ENCODE measurements at regions not wholly inside any gene's neighbourhood (a gene's known extent, or its start where the extent isn't known, plus 50 kb on each side); places are given as distances from the start of the nearest gene placed in this dataset.

- no peaks in the 10 kb centered on the region for H3K36me3 ChIP-seq (ENCODE audit: control insufficient read depth, insufficient read depth, low read length)
- no peaks in the 10 kb centered on the region for H3K4me1 ChIP-seq (ENCODE audit: control insufficient read depth, insufficient read depth, low read length)
- ChIA-PET POLR2A (no interaction called here), CTCF (no interaction called here)
- no peak overlapping the region for H3K27ac ChIP-seq (ENCODE audit: low read length)
- H3K9me3 ChIP-seq (ENCODE audit: control insufficient read depth, insufficient read depth, low read depth, low read length) = no peaks in the 10 kb centered on the region
- no peaks in the 10 kb centered on the region for H3K27me3 ChIP-seq (ENCODE audit: control insufficient read depth, insufficient read depth, low read length)
- intact Hi-C loops (cut with micrococcal nuclease; ENCODE audit: unreplicated experiment) (no loop called here), in situ Hi-C loops (cut with HindIII; ENCODE audit: low pct_unique_long_range_greater_than_20kb, low sequenced_read_pairs) (no loop called here)
- BruUV-seq (replicated peaks) = no TSS peak
- H3K4me3 ChIP-seq (ENCODE audit: low read depth in 2 of 2, low read length in 2 of 2) = no peak overlapping the region
- DNase-seq (ENCODE audit: low read depth, low spot score) = no peak
- ATAC-seq = no peak
- TF ChIP-seq, protein P1, sequence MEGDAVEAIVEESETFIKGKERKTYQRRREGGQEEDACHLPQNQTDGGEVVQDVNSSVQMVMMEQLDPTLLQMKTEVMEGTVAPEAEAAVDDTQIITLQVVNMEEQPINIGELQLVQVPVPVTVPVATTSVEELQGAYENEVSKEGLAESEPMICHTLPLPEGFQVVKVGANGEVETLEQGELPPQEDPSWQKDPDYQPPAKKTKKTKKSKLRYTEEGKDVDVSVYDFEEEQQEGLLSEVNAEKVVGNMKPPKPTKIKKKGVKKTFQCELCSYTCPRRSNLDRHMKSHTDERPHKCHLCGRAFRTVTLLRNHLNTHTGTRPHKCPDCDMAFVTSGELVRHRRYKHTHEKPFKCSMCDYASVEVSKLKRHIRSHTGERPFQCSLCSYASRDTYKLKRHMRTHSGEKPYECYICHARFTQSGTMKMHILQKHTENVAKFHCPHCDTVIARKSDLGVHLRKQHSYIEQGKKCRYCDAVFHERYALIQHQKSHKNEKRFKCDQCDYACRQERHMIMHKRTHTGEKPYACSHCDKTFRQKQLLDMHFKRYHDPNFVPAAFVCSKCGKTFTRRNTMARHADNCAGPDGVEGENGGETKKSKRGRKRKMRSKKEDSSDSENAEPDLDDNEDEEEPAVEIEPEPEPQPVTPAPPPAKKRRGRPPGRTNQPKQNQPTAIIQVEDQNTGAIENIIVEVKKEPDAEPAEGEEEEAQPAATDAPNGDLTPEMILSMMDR (IDR thresholded peaks at IDR 0.05) = no peak
- no peak for TF ChIP-seq REST (IDR thresholded peaks at IDR 0.05; ENCODE audit: insufficient read depth in 1 of 2, low read depth in 2 of 2, low read length in 1 of 2)
- TF ChIP-seq POLR2AphosphoS5 (IDR thresholded peaks at IDR 0.05; ENCODE audit: low read depth, low read length) = no peak
- TF ChIP-seq TCF7L2 (IDR thresholded peaks at IDR 0.05; ENCODE audit: low read depth, low read length) = no peak
- no peak for TF ChIP-seq SIN3A (IDR thresholded peaks at IDR 0.05; ENCODE audit: borderline replicate concordance, insufficient read depth, low read depth, low read length)
These were observed 430.7 kb upstream of the RBMS3 start for GRCh38 chr3:28850186-28850585.

DNA sequence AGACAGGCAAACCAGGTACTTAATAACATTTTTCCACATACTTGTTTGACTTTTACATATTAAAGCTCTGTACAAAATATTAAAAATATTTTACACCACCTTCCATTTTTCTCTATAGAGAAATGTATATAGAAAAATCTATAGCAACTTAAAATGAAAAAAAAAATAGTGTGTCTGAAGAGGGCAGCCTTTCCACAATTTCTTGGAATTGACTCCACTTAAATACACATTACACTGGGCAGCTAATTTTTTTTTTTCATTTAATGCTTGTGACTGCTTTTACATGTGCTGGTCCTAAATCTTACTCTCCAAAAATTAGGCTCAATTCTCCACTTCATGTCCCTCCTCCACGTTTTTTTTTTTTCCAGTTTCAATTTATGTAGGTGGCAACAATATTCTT, 427.0 kb upstream of the RBMS3 start:
- Histone ChIP-seq H3K27ac (ENCODE audit: low read length) (no peak overlapping the region), H3K4me3 (ENCODE audit: low read depth in 2 of 2, low read length in 2 of 2) (no peak overlapping the region), H3K4me1 (ENCODE audit: control insufficient read depth, insufficient read depth, low read length) (no peaks in the 10 kb centered on the region), H3K27me3 (ENCODE audit: control insufficient read depth, insufficient read depth, low read length) (no peaks in the 10 kb centered on the region), H3K9me3 (ENCODE audit: control insufficient read depth, insufficient read depth, low read depth, low read length) (no peaks in the 10 kb centered on the region), H3K36me3 (ENCODE audit: control insufficient read depth, insufficient read depth, low read length) (no peaks in the 10 kb centered on the region)
- BruUV-seq (replicated peaks) = no TSS peak
- ATAC-seq (no peak), DNase-seq (ENCODE audit: low read depth, low spot score) (no peak)
- ChIA-PET POLR2A (no interaction called here), CTCF (interaction anchor here (0.7 kb wide), 1 partner anchor 1346 kb away, joined by 3 read pairs; no protein-coding TSS in a partner anchor)
- TF ChIP-seq, protein P1 (IDR thresholded peaks at IDR 0.05) = peak; percentile 11; the same call in 1 of the 2 replicates
- TF ChIP-seq TCF7L2 (IDR thresholded peaks at IDR 0.05; ENCODE audit: low read depth, low read length) = no peak
- in situ Hi-C loops (cut with HindIII; ENCODE audit: low pct_unique_long_range_greater_than_20kb, low sequenced_read_pairs) (no loop called here), intact Hi-C loops (cut with micrococcal nuclease; ENCODE audit: unreplicated experiment) (no loop called here)

- intact Hi-C loops (cut with micrococcal nuclease; ENCODE audit: unreplicated experiment) = no loop called here
- ATAC-seq = no peak
- no peak for TF ChIP-seq REST (IDR thresholded peaks at IDR 0.05; ENCODE audit: insufficient read depth in 1 of 2, low read depth in 2 of 2, low read length in 1 of 2)
- TF ChIP-seq TCF7L2 (IDR thresholded peaks at IDR 0.05; ENCODE audit: low read depth, low read length) = no peak
- no peaks in the 10 kb centered on the region for H3K9me3 ChIP-seq (ENCODE audit: control insufficient read depth, insufficient read depth, low read depth, low read length)
- DNase-seq (ENCODE audit: low read depth, low spot score) = no peak
- no peaks in the 10 kb centered on the region for H3K4me1 ChIP-seq (ENCODE audit: control insufficient read depth, insufficient read depth, low read length)
- H3K36me3 ChIP-seq (ENCODE audit: control insufficient read depth, insufficient read depth, low read length) = no peaks in the 10 kb centered on the region
- no peak overlapping the region for H3K4me3 ChIP-seq (ENCODE audit: low read depth in 2 of 2, low read length in 2 of 2)
- CTCF ChIA-PET = no interaction called here
- POLR2A ChIA-PET = no interaction called here
- H3K27me3 ChIP-seq (ENCODE audit: control insufficient read depth, insufficient read depth, low read length) = no peaks in the 10 kb centered on the region
- H3K27ac ChIP-seq (ENCODE audit: low read length) = no peak overlapping the region
- no TSS peak for BruUV-seq (replicated peaks)
- in situ Hi-C loops (cut with HindIII; ENCODE audit: low pct_unique_long_range_greater_than_20kb, low sequenced_read_pairs) = no loop called here
These were observed 424.1 kb upstream of the RBMS3 start for GRCh38 chr3:28856796-28857195.
